ENCODE measurements at regions not wholly inside any gene's neighbourhood (a gene's known extent, or its start where the extent isn't known, plus 50 kb on each side); places are given as distances from the start of the nearest gene placed in this dataset.

DNA sequence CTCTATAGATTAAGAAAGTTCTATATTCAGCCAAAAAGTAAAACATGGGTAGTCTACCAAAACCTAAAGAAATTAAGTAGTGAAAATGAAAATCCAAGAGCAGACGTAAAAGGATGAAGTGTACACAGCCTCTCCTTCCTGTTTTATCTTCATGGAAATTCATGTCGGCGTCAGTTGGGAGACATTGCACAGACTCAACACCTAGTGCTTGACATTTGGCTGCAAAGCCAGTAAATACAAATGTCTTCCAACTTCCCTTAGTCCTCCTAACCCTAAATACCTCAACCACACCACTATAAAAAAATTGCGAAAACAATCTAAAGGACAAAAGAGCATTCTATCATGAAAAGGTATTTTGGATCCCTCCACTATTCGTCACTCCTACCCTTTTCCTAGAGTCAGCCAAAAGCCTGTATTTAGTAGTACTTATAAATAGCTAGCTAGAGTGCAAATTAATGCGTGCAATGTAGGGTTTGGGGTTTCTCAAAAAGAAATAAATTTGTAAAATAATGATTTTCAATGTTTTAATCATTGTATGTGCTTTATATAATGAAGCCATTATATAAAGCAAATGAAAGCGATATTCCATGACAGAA lies 56.4 kb upstream of the TRPC4 start:
- Histone ChIP-seq H3K27me3 (ENCODE audit: control insufficient read depth, insufficient read depth, low read length) (no peaks in the 10 kb centered on the region), H3K27ac (ENCODE audit: low read depth, low read length) (no peak overlapping the region), H3K9me3 (ENCODE audit: control insufficient read depth, insufficient read depth, low read length) (no peaks in the 10 kb centered on the region), H3K4me3 (ENCODE audit: low read depth, low read length) (no peak overlapping the region)
- POLR2A ChIA-PET: no interaction called here
- no peak for TF ChIP-seq CTCF (IDR thresholded peaks at IDR 0.05; ENCODE audit: low read depth, low read length)
- DNase-seq (ENCODE audit: low read depth, low spot score): no peak
- CTCF ChIA-PET: no interaction called here

DNA sequence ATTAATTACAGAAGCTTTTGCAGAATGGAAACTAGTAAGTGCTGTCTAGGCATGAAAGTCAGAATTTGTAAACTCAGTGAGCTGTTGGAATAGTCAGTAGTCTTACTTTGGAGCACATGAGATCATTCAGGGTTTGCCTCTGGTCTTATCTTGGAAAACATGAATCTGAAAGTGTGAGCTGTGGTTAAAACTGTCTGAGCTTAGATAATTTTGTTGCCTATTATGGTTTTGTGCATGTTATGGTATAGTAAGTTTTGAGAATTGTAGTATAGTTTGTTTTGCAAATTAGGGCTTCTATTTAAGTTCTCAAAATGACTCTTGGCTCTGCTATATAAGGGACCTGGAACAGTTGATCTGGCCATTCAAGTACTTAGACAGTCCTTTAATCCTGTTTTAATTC lies 53.7 kb upstream of the TRPC4 start:
- ChIA-PET CTCF (no interaction called here), POLR2A (no interaction called here)
- Histone ChIP-seq H3K4me3 (ENCODE audit: low read depth, low read length) (no peak overlapping the region), H3K27ac (ENCODE audit: low read depth, low read length) (no peak overlapping the region), H3K9me3 (ENCODE audit: control insufficient read depth, insufficient read depth, low read length) (no peaks in the 10 kb centered on the region), H3K27me3 (ENCODE audit: control insufficient read depth, insufficient read depth, low read length) (no peaks in the 10 kb centered on the region)
- no peak for DNase-seq (ENCODE audit: low read depth, low spot score)
- no peak for TF ChIP-seq CTCF (IDR thresholded peaks at IDR 0.05; ENCODE audit: low read depth, low read length)

DNA sequence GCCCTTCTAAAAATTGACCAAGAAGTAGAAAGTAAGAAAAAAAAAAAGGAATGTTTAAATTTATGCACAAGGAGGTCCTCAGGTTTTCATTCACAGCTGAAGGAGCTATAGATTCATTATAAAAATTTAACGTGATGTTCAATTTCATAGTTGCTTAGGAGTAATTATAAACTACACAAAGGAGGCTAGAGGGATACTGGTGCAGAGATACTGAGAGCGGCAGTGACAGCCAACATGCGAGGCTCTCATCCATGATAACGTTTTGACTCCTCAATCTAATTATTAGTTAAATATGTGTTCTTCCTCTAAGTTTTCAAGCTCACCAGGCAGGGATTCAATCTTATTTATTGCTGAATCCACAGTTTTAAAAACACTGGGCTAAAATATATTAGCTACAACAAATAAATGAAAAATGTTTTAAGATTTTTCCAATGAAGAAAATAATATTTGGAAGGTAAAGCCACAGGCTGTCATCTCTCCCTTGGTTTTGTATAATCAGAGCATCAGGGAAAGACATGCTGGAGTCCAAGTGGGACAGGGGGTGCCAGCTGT lies 49.8 kb upstream of the TRPC4 start:
- ChIA-PET CTCF (no interaction called here), POLR2A (no interaction called here)
- H3K4me3 ChIP-seq (ENCODE audit: low read depth, low read length): no peak overlapping the region
- no peak for TF ChIP-seq CTCF (IDR thresholded peaks at IDR 0.05; ENCODE audit: low read depth, low read length)
- no peaks in the 10 kb centered on the region; the same call in 1 of the 2 replicates for H3K9me3 ChIP-seq (ENCODE audit: control insufficient read depth, insufficient read depth, low read length)
- no peak overlapping the region for H3K27ac ChIP-seq (ENCODE audit: low read depth, low read length)
- H3K27me3 ChIP-seq (ENCODE audit: control insufficient read depth, insufficient read depth, low read length): no peaks in the 10 kb centered on the region
- DNase-seq (ENCODE audit: low read depth, low spot score): no peak
